ENCODE measurements at regions not wholly inside any gene's neighbourhood (a gene's known extent, or its start where the extent isn't known, plus 50 kb on each side); places are given as distances from the start of the nearest gene placed in this dataset.

- Histone ChIP-seq H3K9me3 (no peaks in the 10 kb centered on the region), H3K36me3 (ENCODE audit: insufficient read depth in 1 of 2, low read depth in 1 of 2) (no peaks in the 10 kb centered on the region), H3K27ac (no peak overlapping the region), H3K4me1 (no peaks in the 10 kb centered on the region), H3K27me3 (ENCODE audit: insufficient read depth in 3 of 3, low read length in 2 of 3) (peaks cover 0 to under 1% (median 0%) of the 10 kb centered on the region in 3 donors), H3K4me3 (no peak overlapping the region)
- intact Hi-C loops (cut with DNase I), result no loop called here
- ATAC-seq (no peak), DNase-seq (no peak)
- 65 to 70% (median 67%) methylated on average over 5 of the region's 5 CpGs for WGBS, 3 donors
- TF ChIP-seq CTCF (IDR thresholded peaks at IDR 0.05), result no peak
Observed at GRCh38 chr12:112586148-112586783, 167.5 kb downstream of the PTPN11 start.

DNA sequence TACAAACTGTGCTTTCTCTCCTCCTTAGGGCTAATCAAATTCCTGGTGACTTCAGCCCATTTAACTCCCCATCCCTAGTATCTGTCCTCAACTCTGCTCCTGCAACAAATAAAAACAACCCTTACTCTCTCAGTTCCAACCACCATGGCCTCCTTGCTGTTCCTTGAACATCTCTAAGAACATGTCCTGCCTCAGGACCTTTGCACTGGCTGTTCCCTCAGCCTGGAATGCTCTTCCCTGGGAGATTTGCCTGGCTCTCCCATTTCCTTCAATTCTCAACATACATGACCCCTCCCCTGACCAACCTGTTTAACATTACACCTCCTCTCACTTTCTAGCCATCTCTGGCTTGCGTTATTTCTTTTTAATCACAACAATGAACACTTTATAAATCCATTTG is 170.5 kb downstream of the PTPN11 start:
- H3K4me1 ChIP-seq, result no peaks in the 10 kb centered on the region
- no peaks in the 10 kb centered on the region for H3K36me3 ChIP-seq (ENCODE audit: insufficient read depth in 1 of 2, low read depth in 1 of 2)
- no peak for ATAC-seq
- no peak overlapping the region for H3K4me3 ChIP-seq
- no peaks in the 10 kb centered on the region for H3K9me3 ChIP-seq
- intact Hi-C loops (cut with DNase I), result no loop called here
- no peak overlapping the region for H3K27ac ChIP-seq
- DNase-seq, result no peak
- 88 to 95% (median 94%) methylated on average over 1 of the region's 1 CpG for WGBS, 3 donors
- no peak for TF ChIP-seq CTCF (IDR thresholded peaks at IDR 0.05)
- H3K27me3 ChIP-seq (ENCODE audit: insufficient read depth in 3 of 3, low read length in 2 of 3), result no peaks in the 10 kb centered on the region

GRCh38 chr12:112590281-112590680 is 171.5 kb downstream of the PTPN11 start:
- no peaks in the 10 kb centered on the region for H3K36me3 ChIP-seq (ENCODE audit: insufficient read depth in 1 of 2, low read depth in 1 of 2)
- no peaks in the 10 kb centered on the region for H3K27me3 ChIP-seq (ENCODE audit: insufficient read depth in 3 of 3, low read length in 2 of 3)
- no peaks in the 10 kb centered on the region for H3K9me3 ChIP-seq
- TF ChIP-seq CTCF (IDR thresholded peaks at IDR 0.05), result no peak
- 15 to 20% (median 17%) methylated on average over 3 of the region's 3 CpGs for WGBS, 3 donors
- no peak overlapping the region for H3K4me3 ChIP-seq
- H3K4me1 ChIP-seq, result no peaks in the 10 kb centered on the region
- H3K27ac ChIP-seq, result no peak overlapping the region
- intact Hi-C loops (cut with DNase I), result no loop called here
- ATAC-seq (no peak), DNase-seq (no peak)

GRCh38 chr12:112591488-112591887 is 172.7 kb downstream of the PTPN11 start:
- DNase-seq (no peak), ATAC-seq (no peak)
- 42 to 50% (median 44%) methylated on average over 5 of the region's 5 CpGs for WGBS, 3 donors
- Histone ChIP-seq H3K36me3 (ENCODE audit: insufficient read depth in 1 of 2, low read depth in 1 of 2) (no peaks in the 10 kb centered on the region), H3K27me3 (ENCODE audit: insufficient read depth in 3 of 3, low read length in 2 of 3) (peaks cover 0 to 1% (median 0%) of the 10 kb centered on the region in 3 donors), H3K4me3 (no peak overlapping the region), H3K9me3 (no peaks in the 10 kb centered on the region), H3K4me1 (no peaks in the 10 kb centered on the region), H3K27ac (no peak overlapping the region)
- TF ChIP-seq CTCF (IDR thresholded peaks at IDR 0.05), result no peak
- intact Hi-C loops (cut with DNase I), result no loop called here

- no peaks in the 10 kb centered on the region for H3K4me1 ChIP-seq
- DNase-seq (no peak), ATAC-seq (no peak)
- H3K27ac ChIP-seq, result no peak overlapping the region
- intact Hi-C loops (cut with DNase I), result no loop called here
- H3K9me3 ChIP-seq, result no peaks in the 10 kb centered on the region
- no peak overlapping the region for H3K4me3 ChIP-seq
- TF ChIP-seq CTCF (IDR thresholded peaks at IDR 0.05), result no peak
- peaks cover 2 to 3% (median 2%) of the 10 kb centered on the region in 3 donors for H3K27me3 ChIP-seq (ENCODE audit: insufficient read depth in 3 of 3, low read length in 2 of 3)
- WGBS, 3 donors, result 55 to 68% (median 61%) methylated on average over 2 of the region's 2 CpGs
- no peaks in the 10 kb centered on the region for H3K36me3 ChIP-seq (ENCODE audit: insufficient read depth in 1 of 2, low read depth in 1 of 2)
Observed at GRCh38 chr12:112595410-112595809, 176.7 kb downstream of the PTPN11 start.

All from psoas muscle (tissue), 7 donors.